ENCODE measurements at regions not wholly inside any gene's neighbourhood (a gene's known extent, or its start where the extent isn't known, plus 50 kb on each side); places are given as distances from the start of the nearest gene placed in this dataset.
"Not testable (repeated sequence)": the region's sequence is repeated elsewhere in the genome, so short reads cannot be mapped to it uniquely, and the experiment has no call there.

DNA sequence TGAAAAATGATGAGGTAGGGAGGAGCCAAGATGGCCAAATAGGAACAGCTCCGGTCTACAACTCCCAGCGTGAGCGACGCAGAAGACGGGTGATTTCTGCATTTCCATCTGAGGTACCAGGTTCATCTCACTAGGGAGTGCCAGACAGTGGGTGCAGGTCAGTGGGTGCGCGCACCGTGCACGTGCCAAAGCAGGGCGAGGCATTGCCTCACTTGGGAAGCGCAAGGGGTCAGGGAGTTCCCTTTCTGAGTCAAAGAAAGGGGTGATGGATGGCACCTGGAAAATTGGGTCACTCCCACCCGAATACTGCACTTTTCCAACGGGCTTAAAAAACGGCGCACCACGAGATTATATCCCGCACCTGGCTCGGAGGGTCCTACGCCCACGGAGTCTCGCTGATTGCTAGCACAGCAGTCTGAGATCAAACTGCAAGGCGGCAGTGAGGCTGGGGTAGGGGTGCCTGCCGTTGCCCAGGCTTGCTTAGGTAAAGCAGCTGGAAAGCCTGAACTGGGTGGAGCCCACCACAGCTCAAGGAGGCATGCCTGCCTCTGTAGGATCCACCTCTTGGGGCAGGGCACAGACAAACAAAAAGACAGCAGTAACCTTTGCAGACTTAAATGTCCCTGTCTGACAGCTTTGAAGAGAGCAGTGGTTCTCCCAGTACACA, 230.5 kb downstream of the GOLGA6L6 start:
- H3K36me3 ChIP-seq (ENCODE audit: insufficient read depth, low read length); H3F3A ChIP-seq (ENCODE audit: insufficient read depth, low read length); H2AFZ ChIP-seq (ENCODE audit: low read length); H3K9ac ChIP-seq (ENCODE audit: low read length); H3K4me2 ChIP-seq (ENCODE audit: low read length); H3K79me2 ChIP-seq (ENCODE audit: insufficient read depth, low read length); H3K27ac ChIP-seq (ENCODE audit: low read depth, low read length, poor library complexity, severe bottlenecking); H3K9me3 ChIP-seq (ENCODE audit: low read length); H3K27me3 ChIP-seq (ENCODE audit: insufficient read depth, low read length); H3K4me3 ChIP-seq (ENCODE audit: low read depth, low read length, poor library complexity, severe bottlenecking); H4K20me1 ChIP-seq (ENCODE audit: insufficient read depth, low read length); H3K4me1 ChIP-seq (ENCODE audit: insufficient read depth, low read length, severe bottlenecking); H3K9me2 ChIP-seq (ENCODE audit: low read depth, low read length): not testable (repeated sequence)

DNA sequence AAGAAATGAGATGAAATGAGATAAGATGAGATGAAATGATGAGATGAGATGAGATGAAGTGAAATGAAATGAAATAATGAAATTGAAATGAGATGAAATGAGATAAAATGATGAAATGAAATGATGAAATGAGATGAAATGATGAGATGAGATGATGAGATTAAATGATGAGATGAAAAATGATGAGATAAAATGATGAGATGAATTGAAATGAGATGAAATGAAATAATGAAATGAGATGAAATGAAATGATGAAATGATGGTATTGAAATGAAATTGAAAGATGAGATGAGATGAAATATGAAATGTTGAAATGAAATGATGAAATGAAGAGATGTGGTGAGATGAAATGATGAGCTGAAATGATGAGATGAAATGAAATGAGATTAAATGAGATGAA, 231.0 kb downstream of the GOLGA6L6 start:
- Histone ChIP-seq H3K9ac (ENCODE audit: low read length) (no peak overlapping the region), H3K36me3 (ENCODE audit: insufficient read depth, low read length) (no peaks in the 10 kb centered on the region), H3K9me3 (ENCODE audit: low read length) (no peaks in the 10 kb centered on the region), H4K20me1 (ENCODE audit: insufficient read depth, low read length) (no peaks in the 10 kb centered on the region), H3K4me1 (ENCODE audit: insufficient read depth, low read length, severe bottlenecking) (no peaks in the 10 kb centered on the region), H3K79me2 (ENCODE audit: insufficient read depth, low read length) (no peaks in the 10 kb centered on the region), H3K4me2 (ENCODE audit: low read length) (no peak overlapping the region), H2AFZ (ENCODE audit: low read length) (no peak overlapping the region), H3K27ac (ENCODE audit: low read depth, low read length, poor library complexity, severe bottlenecking) (no peak overlapping the region), H3K4me3 (ENCODE audit: low read depth, low read length, poor library complexity, severe bottlenecking) (no peak overlapping the region), H3F3A (ENCODE audit: insufficient read depth, low read length) (no peaks in the 10 kb centered on the region), H3K9me2 (ENCODE audit: low read depth, low read length) (no peaks in the 10 kb centered on the region), H3K27me3 (ENCODE audit: insufficient read depth, low read length) (no peaks in the 10 kb centered on the region)
- TF ChIP-seq EZH2 (IDR thresholded peaks at IDR 0.05; ENCODE audit: borderline replicate concordance, low read length): no peak
- TF ChIP-seq, protein P1, sequence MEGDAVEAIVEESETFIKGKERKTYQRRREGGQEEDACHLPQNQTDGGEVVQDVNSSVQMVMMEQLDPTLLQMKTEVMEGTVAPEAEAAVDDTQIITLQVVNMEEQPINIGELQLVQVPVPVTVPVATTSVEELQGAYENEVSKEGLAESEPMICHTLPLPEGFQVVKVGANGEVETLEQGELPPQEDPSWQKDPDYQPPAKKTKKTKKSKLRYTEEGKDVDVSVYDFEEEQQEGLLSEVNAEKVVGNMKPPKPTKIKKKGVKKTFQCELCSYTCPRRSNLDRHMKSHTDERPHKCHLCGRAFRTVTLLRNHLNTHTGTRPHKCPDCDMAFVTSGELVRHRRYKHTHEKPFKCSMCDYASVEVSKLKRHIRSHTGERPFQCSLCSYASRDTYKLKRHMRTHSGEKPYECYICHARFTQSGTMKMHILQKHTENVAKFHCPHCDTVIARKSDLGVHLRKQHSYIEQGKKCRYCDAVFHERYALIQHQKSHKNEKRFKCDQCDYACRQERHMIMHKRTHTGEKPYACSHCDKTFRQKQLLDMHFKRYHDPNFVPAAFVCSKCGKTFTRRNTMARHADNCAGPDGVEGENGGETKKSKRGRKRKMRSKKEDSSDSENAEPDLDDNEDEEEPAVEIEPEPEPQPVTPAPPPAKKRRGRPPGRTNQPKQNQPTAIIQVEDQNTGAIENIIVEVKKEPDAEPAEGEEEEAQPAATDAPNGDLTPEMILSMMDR (IDR thresholded peaks at IDR 0.05; ENCODE audit: low read length): no peak

DNA sequence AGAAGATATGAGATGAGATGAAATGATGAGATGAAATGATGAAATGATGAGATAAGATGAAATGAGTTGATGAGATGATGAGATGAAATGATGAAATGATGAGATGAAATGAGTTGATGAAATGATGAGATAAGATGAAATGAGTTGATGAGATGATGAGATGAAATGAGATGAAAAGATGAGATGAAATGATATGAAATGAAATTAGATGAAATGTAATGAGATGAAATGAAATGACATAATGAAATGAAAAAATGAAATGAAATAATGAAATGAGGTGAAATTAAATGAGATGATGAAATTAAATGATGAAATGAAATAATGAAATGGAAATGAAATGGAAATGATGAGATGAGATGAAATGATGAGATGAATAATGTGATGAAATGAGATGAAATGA, 231.6 kb downstream of the GOLGA6L6 start:
- H3K36me3 ChIP-seq (ENCODE audit: insufficient read depth, low read length); H3K4me3 ChIP-seq (ENCODE audit: low read depth, low read length, poor library complexity, severe bottlenecking); H3K27me3 ChIP-seq (ENCODE audit: insufficient read depth, low read length); H4K20me1 ChIP-seq (ENCODE audit: insufficient read depth, low read length); H3K9me2 ChIP-seq (ENCODE audit: low read depth, low read length); H3K4me1 ChIP-seq (ENCODE audit: insufficient read depth, low read length, severe bottlenecking); H2AFZ ChIP-seq (ENCODE audit: low read length); H3K27ac ChIP-seq (ENCODE audit: low read depth, low read length, poor library complexity, severe bottlenecking); H3K9me3 ChIP-seq (ENCODE audit: low read length); H3K9ac ChIP-seq (ENCODE audit: low read length); H3F3A ChIP-seq (ENCODE audit: insufficient read depth, low read length); H3K79me2 ChIP-seq (ENCODE audit: insufficient read depth, low read length); H3K4me2 ChIP-seq (ENCODE audit: low read length): not testable (repeated sequence)

DNA sequence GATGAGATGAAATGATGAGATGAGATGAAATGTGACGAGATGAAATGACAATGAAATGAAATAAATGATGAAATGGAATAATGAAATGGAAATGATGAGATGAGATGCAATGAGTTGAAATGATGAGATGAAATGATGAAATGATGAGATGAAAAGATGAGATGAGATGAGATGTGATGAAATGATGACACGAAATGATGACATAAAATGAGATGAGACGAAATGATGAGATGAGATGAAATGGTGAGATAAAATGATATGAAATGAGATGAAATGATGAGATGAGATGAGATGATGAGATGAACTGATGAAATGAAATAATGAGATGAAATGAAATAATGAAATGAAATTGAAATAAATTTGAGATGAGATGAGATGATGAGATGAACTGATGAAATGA, 232.2 kb downstream of the GOLGA6L6 start:
- H3K9ac ChIP-seq (ENCODE audit: low read length); H3K27ac ChIP-seq (ENCODE audit: low read depth, low read length, poor library complexity, severe bottlenecking); H3K9me3 ChIP-seq (ENCODE audit: low read length); H3K27me3 ChIP-seq (ENCODE audit: insufficient read depth, low read length); H4K20me1 ChIP-seq (ENCODE audit: insufficient read depth, low read length); H3K4me1 ChIP-seq (ENCODE audit: insufficient read depth, low read length, severe bottlenecking); H3K4me2 ChIP-seq (ENCODE audit: low read length); H3K9me2 ChIP-seq (ENCODE audit: low read depth, low read length); H3F3A ChIP-seq (ENCODE audit: insufficient read depth, low read length); H3K79me2 ChIP-seq (ENCODE audit: insufficient read depth, low read length); H3K36me3 ChIP-seq (ENCODE audit: insufficient read depth, low read length); H2AFZ ChIP-seq (ENCODE audit: low read length); H3K4me3 ChIP-seq (ENCODE audit: low read depth, low read length, poor library complexity, severe bottlenecking): not testable (repeated sequence)

DNA sequence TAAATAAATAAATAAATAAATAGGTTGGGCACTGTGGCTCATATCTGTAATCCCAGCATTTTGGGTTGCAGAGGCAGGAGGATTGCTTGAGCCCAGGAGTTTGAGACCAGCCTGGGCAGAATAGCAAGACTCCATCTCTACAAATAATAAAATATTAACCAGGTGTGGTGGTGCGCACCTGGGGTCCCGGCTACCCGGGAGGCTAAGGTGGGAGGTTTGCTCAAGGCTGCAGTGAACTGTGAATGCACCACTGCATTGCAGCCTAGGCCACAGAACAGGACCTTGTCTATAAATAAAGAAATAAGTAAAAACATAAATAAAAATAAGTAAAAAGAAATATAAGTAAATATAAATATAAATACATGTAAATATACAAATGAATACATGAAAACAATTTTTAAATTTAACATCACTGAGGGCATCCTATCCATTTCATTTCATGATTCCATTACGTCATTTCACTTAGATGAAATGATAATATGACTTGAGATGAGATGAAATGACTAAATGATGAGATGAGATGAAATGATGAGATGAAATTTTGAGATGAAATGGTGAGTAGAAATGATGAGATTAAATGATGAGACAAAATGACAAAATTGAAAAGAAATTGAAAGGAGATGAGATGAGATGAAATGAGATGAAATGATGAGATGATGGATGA, 233.4 kb downstream of the GOLGA6L6 start:
- not testable (repeated sequence) for H3K36me3 ChIP-seq (ENCODE audit: insufficient read depth, low read length); H2AFZ ChIP-seq (ENCODE audit: low read length); H4K20me1 ChIP-seq (ENCODE audit: insufficient read depth, low read length); H3K79me2 ChIP-seq (ENCODE audit: insufficient read depth, low read length); H3K9ac ChIP-seq (ENCODE audit: low read length); H3K4me2 ChIP-seq (ENCODE audit: low read length); H3K9me2 ChIP-seq (ENCODE audit: low read depth, low read length); H3K9me3 ChIP-seq (ENCODE audit: low read length); H3K27me3 ChIP-seq (ENCODE audit: insufficient read depth, low read length); H3K4me1 ChIP-seq (ENCODE audit: insufficient read depth, low read length, severe bottlenecking); H3K4me3 ChIP-seq (ENCODE audit: low read depth, low read length, poor library complexity, severe bottlenecking); H3K27ac ChIP-seq (ENCODE audit: low read depth, low read length, poor library complexity, severe bottlenecking); H3F3A ChIP-seq (ENCODE audit: insufficient read depth, low read length)

DNA sequence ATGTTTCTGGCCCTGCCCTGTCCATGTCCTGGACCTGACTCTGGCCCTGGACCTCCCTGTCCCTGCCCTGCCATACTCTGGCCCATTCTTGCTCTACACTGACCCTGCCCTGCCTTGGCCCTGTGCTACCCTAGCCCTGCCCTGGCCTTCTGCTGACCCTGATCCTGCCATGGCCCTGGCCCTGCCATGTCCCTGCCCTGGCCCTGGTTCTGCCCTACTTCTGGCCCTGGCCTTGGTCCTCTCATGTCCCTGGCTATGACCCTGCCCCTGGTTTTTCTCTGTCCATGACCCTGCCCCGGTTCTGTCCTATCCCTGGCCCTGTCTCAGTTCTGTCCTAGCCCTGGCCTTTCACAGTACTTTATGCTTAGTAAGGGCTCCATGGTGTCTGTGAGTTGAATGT, 234.5 kb downstream of the GOLGA6L6 start:
- not testable (repeated sequence) for H3K4me3 ChIP-seq (ENCODE audit: low read depth, low read length, poor library complexity, severe bottlenecking); H3K9ac ChIP-seq (ENCODE audit: low read length); H3K9me2 ChIP-seq (ENCODE audit: low read depth, low read length); H3K9me3 ChIP-seq (ENCODE audit: low read length); H3K36me3 ChIP-seq (ENCODE audit: insufficient read depth, low read length); H3F3A ChIP-seq (ENCODE audit: insufficient read depth, low read length); H3K4me2 ChIP-seq (ENCODE audit: low read length); H3K79me2 ChIP-seq (ENCODE audit: insufficient read depth, low read length); H2AFZ ChIP-seq (ENCODE audit: low read length); H3K4me1 ChIP-seq (ENCODE audit: insufficient read depth, low read length, severe bottlenecking); H4K20me1 ChIP-seq (ENCODE audit: insufficient read depth, low read length); H3K27me3 ChIP-seq (ENCODE audit: insufficient read depth, low read length); H3K27ac ChIP-seq (ENCODE audit: low read depth, low read length, poor library complexity, severe bottlenecking)
